Aorta (tissue), 5 donors: ENCODE measurements at regions not wholly inside any gene's neighbourhood (a gene's known extent, or its start where the extent isn't known, plus 50 kb on each side); places are given as distances from the start of the nearest gene placed in this dataset.

Source experiments
- ATAC-seq: fragments of 200-7000 bp; cut with Tn5 transposase; one replicate; pipeline ENCODE4 v1.9.1; 2022; ENCODE audit warnings: moderate library complexity; ENCODE audit not compliant: low FRiP score
- DNase-seq, 2 donors: peaks; one replicate each; pipeline ENCODE4 v3.0.0-alpha.2; 2020
- H3K27ac ChIP-seq, 2 donors: one replicate each; pipeline ENCODE4 v1.5.1; 2013; ENCODE audit warnings: low read length in 2 of 2, mild to moderate bottlenecking in 2 of 2, moderate library complexity in 2 of 2, control low read depth in 1 of 2, inconsistent platforms in 1 of 2, low read depth in 1 of 2
- H3K27me3 ChIP-seq, 2 donors: one replicate each; pipeline ENCODE4 v1.6.1; 2013; ENCODE audit warnings: control low read depth in 1 of 2, low read length in 1 of 2, mild to moderate bottlenecking in 1 of 2, moderate library complexity in 1 of 2; ENCODE audit not compliant: insufficient read depth in 2 of 2, control insufficient read depth in 1 of 2
- H3K36me3 ChIP-seq, 2 donors: one replicate each; pipeline ENCODE4 v1.6.1; 2013; ENCODE audit warnings: control low read depth in 1 of 2, low read length in 1 of 2, mild to moderate bottlenecking in 1 of 2; ENCODE audit not compliant: insufficient read depth in 2 of 2, control insufficient read depth in 1 of 2
- H3K4me1 ChIP-seq, 2 donors: one replicate each; pipeline ENCODE4 v1.6.1; 2013; ENCODE audit warnings: low read length in 2 of 2, control low read depth in 1 of 2, mild to moderate bottlenecking in 1 of 2, moderate library complexity in 1 of 2; ENCODE audit not compliant: insufficient read depth in 2 of 2, control insufficient read depth in 1 of 2
- H3K4me3 ChIP-seq, 2 donors: one replicate each; pipeline ENCODE4 v1.5.1; 2013; ENCODE audit warnings: low read length in 2 of 2, control low read depth in 1 of 2, mild to moderate bottlenecking in 1 of 2
- H3K9me3 ChIP-seq: one replicate; pipeline ENCODE4 v1.6.1; 2013; ENCODE audit warnings: mild to moderate bottlenecking, low read length; ENCODE audit not compliant: control insufficient read depth
- WGBS, 2 donors: extraction: QIAGEN DNeasy Blood & Tissue Kit; methylation state at CpG; one replicate each; pipeline ENCODE4 v1.1.7; 2013; 5-methylcytosine and 5-hydroxymethylcytosine counted together
- intact Hi-C, 2 donors: fragments of 100-400 bp; cut with DNase I; formaldehyde crosslinking; loops; one replicate each; pipeline versions ENCODE4 v1.14.2 to v1.15.0; 2022
- donor health status: healthy with polysubstance abuse.
- donor health status: Bipolar disorder and iron deficiency.
- donor health status: DM: no; HTN: no; CAD: no.
- donor health status: DM: no; HTN: no; CAD: no.
- donor health status: DM: yes; HTN: yes; CAD: no.

GRCh38 chr3:194244167-194244566, 107.0 kb downstream of the CPN2 start:
- H3K27me3 ChIP-seq = no peaks in the 10 kb centered on the region
- no peak overlapping the region for H3K27ac ChIP-seq
- H3K4me1 ChIP-seq = no peaks in the 10 kb centered on the region
- no peak overlapping the region for H3K4me3 ChIP-seq
- DNase-seq = no peak
- no peaks in the 10 kb centered on the region for H3K9me3 ChIP-seq
- WGBS, 2 donors = 85 to 89% methylated on average over 6 of the region's 6 CpGs
- intact Hi-C loops = no loop called here
- H3K36me3 ChIP-seq = no peaks in the 10 kb centered on the region
- ATAC-seq = no peak

- ATAC-seq (no peak), DNase-seq (no peak)
- intact Hi-C loops = no loop called here
- Histone ChIP-seq H3K27me3 (no peaks in the 10 kb centered on the region), H3K4me1 (no peaks in the 10 kb centered on the region), H3K27ac (no peak overlapping the region), H3K4me3 (no peak overlapping the region), H3K36me3 (no peaks in the 10 kb centered on the region), H3K9me3 (no peaks in the 10 kb centered on the region)
- 98% methylated on average over 2 of the region's 2 CpGs for WGBS, 2 donors
Measured at GRCh38 chr3:194245474-194245873, 105.7 kb downstream of the CPN2 start.

- no peaks in the 10 kb centered on the region for H3K9me3 ChIP-seq
- no peaks in the 10 kb centered on the region for H3K27me3 ChIP-seq
- H3K4me3 ChIP-seq = no peak overlapping the region
- DNase-seq (no peak), ATAC-seq (no peak)
- H3K36me3 ChIP-seq = no peaks in the 10 kb centered on the region
- H3K27ac ChIP-seq = no peak overlapping the region
- intact Hi-C loops = no loop called here
- WGBS, 2 donors = 93% methylated on average over 4 of the region's 4 CpGs
- no peaks in the 10 kb centered on the region for H3K4me1 ChIP-seq
Measured at GRCh38 chr3:194245975-194246561, 105.1 kb downstream of the CPN2 start.

GRCh38 chr3:194246709-194247349, 104.3 kb downstream of the CPN2 start:
- no peak for ATAC-seq
- no peak overlapping the region for H3K27ac ChIP-seq
- H3K36me3 ChIP-seq = no peaks in the 10 kb centered on the region
- H3K4me1 ChIP-seq = no peaks in the 10 kb centered on the region
- no peaks in the 10 kb centered on the region for H3K27me3 ChIP-seq
- H3K9me3 ChIP-seq = no peaks in the 10 kb centered on the region
- intact Hi-C loops = no loop called here
- DNase-seq = no peak
- H3K4me3 ChIP-seq = no peak overlapping the region
- 92 to 93% methylated on average over 7 of the region's 7 CpGs for WGBS, 2 donors

- Histone ChIP-seq H3K27ac (no peak overlapping the region), H3K9me3 (no peaks in the 10 kb centered on the region), H3K36me3 (no peaks in the 10 kb centered on the region), H3K4me1 (no peaks in the 10 kb centered on the region), H3K27me3 (no peaks in the 10 kb centered on the region), H3K4me3 (no peak overlapping the region)
- no peak for DNase-seq
- WGBS, 2 donors = 97% methylated on average over 10 of the region's 10 CpGs
- intact Hi-C loops = no loop called here
- ATAC-seq = no peak
Measured at GRCh38 chr3:194247350-194247740, 103.8 kb downstream of the CPN2 start.

GRCh38 chr3:194249323-194250097, 101.6 kb downstream of the CPN2 start:
- H3K4me3 ChIP-seq = no peak overlapping the region

GRCh38 chr3:194250098-194251002, 100.8 kb downstream of the CPN2 start:
- Histone ChIP-seq H3K36me3 (no peaks in the 10 kb centered on the region), H3K4me3 (no peak overlapping the region), H3K27me3 (no peaks in the 10 kb centered on the region), H3K27ac (no peak overlapping the region), H3K9me3 (no peaks in the 10 kb centered on the region), H3K4me1 (no peaks in the 10 kb centered on the region)
- DNase-seq (no peak), ATAC-seq (no peak)
- intact Hi-C loops = no loop called here
- WGBS, 2 donors = 43 to 48% methylated on average over 20 of the region's 20 CpGs

More at GRCh38 chr3:194249323-194250097, 101.6 kb downstream of the CPN2 start:
- 81 to 90% methylated on average over 12 to 13 of the region's 13 CpGs for WGBS, 2 donors
- H3K36me3 ChIP-seq = no peaks in the 10 kb centered on the region
- no peaks in the 10 kb centered on the region for H3K9me3 ChIP-seq
- no peaks in the 10 kb centered on the region for H3K27me3 ChIP-seq
- intact Hi-C loops = no loop called here
- no peak overlapping the region for H3K27ac ChIP-seq
- DNase-seq = no peak
- no peaks in the 10 kb centered on the region for H3K4me1 ChIP-seq
- ATAC-seq = no peak

GRCh38 chr3:194251007-194251406, 100.1 kb downstream of the CPN2 start:
- DNase-seq (no peak), ATAC-seq (no peak)
- H3K9me3 ChIP-seq = no peaks in the 10 kb centered on the region
- no peaks in the 10 kb centered on the region for H3K4me1 ChIP-seq
- H3K27ac ChIP-seq = no peak overlapping the region
- intact Hi-C loops = no loop called here
- no peaks in the 10 kb centered on the region for H3K27me3 ChIP-seq
- 89 to 93% methylated on average over 10 of the region's 10 CpGs for WGBS, 2 donors
- H3K36me3 ChIP-seq = no peaks in the 10 kb centered on the region
- no peak overlapping the region for H3K4me3 ChIP-seq
